GM19452 (cell line): ENCODE measurements at regions not wholly inside any gene's neighbourhood (a gene's known extent, or its start where the extent isn't known, plus 50 kb on each side); places are given as distances from the start of the nearest gene placed in this dataset.
A peak's percentile ranks its signal among the peaks of the same experiment; 100 is the strongest.

ENCODE experiments used
- ATAC-seq: cut with Tn5 transposase; IDR thresholded peaks from one replicate; pipeline ENCODE4 v1.9.1; 2021; ENCODE audit not compliant: unreplicated experiment

- no peak for ATAC-seq
These were observed 834.0 kb upstream of the PCDH9 start for GRCh38 chr13:68064001-68064770.

- ATAC-seq = no peak
These were observed 833.0 kb upstream of the PCDH9 start for GRCh38 chr13:68063181-68063580.

- ATAC-seq = no peak
These were observed 827.7 kb upstream of the PCDH9 start for GRCh38 chr13:68057836-68058235.

- no peak for ATAC-seq
These were observed 826.9 kb upstream of the PCDH9 start for GRCh38 chr13:68056816-68057710.

DNA sequence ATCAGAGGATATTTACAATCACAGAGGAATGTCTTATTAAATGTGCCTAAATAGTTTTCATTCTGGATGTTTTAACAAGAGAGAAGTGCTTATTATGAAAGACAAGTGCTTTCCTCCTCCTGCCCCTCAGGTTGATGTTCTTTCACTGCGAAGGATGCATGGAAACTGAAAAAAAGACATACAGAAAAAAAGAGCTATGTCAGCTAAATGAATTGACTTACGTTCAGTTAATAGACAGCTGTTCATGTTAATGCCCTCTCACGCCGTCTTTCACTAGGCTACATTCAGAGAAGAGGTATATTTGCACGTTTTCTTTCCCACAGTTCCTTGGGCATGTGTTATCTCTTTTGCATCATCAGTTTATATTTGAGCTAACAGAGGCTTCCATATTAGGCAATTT is 821.8 kb upstream of the PCDH9 start:
- no peak for ATAC-seq

- ATAC-seq = no peak
These were observed 820.6 kb upstream of the PCDH9 start for GRCh38 chr13:68050761-68051160.

DNA sequence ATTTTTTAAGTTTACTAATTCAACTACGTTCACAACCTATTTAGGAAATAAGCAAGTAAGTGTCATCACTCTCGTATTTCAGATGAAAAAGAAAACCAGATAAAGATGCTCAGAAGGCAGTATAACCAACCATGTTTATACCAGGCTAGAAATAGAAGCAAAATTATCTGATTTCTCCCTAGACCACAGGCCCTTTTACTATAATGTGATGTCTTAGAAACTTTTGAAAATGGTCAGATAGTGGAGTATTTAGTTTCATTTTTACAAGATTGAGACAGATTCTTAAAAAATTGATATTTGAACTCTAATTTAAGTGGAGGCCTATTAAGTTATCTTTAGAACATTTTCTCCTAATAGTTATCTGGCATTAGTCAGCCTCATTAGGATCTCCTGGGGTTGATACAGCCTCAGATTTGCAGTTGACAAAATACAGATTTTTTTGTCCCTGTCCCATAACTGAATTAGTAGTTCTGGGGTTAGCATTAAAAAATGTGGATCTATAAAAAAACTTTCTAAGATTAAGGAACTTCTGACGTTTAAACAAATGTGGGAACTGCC is 818.7 kb upstream of the PCDH9 start:
- no peak for ATAC-seq

DNA sequence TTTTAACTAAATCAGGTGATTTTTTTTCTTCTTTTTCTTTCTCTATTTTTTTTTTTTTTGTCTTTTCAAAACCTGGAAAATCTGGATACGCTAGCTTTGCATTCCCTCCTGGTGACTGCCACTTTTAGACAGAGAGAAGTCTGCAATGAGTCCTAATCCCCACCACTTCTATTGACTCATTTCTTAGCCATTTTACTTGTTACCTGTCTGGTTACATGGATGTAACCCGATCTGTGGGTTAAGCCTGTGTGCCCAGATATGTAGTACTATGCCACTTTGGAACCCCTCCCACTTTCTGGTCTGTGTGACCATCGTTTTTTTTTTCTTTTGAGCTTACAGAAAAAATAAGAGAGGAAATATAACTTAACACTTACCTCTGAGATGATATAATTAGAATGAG is 817.8 kb upstream of the PCDH9 start:
- no peak for ATAC-seq

DNA sequence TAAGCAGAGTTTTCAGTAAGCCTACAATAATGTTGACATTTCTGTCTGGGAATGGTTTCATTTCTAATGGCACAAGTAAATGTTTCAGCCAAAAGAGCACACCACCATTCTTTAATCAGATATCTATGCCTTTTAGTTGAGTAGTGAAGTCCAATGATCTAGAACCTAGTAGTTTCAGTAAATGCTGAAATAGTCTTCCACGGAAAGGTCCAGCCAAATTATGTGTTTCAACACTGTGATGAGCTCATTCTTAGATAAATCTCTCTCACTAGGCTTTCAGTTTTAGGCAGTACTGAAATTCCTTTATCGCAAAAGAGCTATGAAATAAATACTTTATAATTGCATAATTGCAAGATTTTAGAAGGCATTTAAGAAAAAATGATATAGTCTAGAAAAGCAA is 816.8 kb upstream of the PCDH9 start:
- ATAC-seq = no peak

DNA sequence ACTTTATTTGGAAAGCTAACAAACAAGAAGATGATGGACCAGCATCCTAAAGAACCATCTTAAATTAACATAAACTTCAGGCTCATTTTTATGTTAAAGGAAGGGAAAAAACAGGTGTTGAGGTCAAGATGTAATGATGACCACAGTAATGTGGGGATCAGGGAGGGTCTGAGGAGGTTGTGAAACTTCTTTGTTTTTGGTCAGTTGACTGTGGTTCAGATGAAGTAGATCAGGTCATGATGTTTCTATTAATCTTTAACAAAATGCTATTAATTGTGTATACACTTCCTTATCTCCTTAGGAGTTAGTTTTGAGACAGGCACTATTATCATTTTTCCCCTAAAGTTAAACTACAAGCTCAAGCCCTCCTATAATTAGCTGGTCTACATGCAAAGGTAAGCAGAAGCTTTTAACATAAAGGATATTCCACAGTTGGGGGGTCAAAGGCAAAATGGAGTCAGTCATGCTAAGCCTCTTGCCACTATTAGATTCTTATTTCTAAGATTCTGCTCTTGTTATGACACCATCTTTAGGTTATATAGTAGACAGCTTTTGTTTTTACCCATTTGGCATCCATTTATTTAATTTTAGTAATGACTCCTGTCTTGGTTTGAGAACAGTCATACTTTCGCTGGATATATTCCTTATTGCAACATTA is 800.1 kb upstream of the PCDH9 start:
- peak; percentile 79 for ATAC-seq

DNA sequence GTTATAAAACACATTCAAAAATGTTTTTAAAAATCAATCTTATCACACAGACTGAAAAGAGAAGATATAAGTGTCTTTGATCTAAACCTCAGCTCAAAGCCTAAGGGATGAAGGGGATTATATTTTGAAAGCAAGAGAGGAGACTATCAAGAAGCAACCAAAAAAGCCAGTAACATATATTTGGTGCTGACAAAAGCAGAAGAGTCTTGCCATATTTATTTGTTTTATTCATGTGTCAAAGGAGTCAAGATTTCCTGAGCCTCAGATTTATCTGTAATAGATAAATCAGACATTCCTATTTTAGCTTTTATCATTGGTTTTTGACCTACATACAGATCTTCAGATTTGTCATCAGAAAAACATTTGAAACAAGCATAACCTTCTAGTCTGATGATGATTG is 798.6 kb upstream of the PCDH9 start:
- ATAC-seq = no peak

GRCh38 chr13:68027306-68027705 is 797.2 kb upstream of the PCDH9 start:
- no peak for ATAC-seq

DNA sequence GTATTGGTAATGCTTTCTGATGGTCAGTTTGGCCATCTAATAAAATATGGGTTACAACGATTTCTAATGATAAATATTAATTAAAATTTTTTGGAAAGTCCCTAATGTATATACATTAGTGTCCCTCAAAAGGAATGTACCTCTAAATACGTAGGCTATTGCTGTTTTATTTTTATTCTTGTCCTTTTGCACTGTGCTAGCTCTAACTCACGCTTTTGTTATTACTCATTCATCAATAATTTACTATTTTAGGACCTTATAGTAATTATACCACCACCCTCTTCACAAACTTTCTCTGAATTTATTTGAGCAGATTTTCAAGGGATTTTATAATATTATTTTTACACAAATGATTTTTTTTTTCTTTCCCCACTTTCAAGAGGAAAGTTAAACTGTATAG is 795.9 kb upstream of the PCDH9 start:
- ATAC-seq = peak; percentile 38

- ATAC-seq = no peak
These were observed 795.5 kb upstream of the PCDH9 start for GRCh38 chr13:68025604-68026003.

GRCh38 chr13:68023838-68024581 is 793.9 kb upstream of the PCDH9 start:
- ATAC-seq = no peak

DNA sequence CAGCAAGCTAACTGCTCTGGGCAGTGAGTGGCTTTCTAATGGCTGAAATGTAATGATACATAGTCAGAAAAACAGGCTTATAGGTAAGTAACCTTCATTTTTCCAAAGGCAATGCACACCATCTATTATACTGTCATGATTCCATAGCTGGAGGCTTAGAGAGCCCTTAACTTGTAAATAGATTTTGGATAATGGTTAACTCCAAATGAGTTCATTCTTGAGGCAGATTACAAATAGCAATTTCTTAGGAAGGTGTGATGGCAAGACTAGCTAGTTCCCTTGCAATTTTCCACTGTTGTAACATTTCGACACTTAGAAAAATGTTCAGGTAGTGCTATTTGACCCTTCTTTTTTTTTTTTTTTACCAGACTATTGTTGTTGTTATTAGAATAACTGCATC is 789.8 kb upstream of the PCDH9 start:
- ATAC-seq = no peak

DNA sequence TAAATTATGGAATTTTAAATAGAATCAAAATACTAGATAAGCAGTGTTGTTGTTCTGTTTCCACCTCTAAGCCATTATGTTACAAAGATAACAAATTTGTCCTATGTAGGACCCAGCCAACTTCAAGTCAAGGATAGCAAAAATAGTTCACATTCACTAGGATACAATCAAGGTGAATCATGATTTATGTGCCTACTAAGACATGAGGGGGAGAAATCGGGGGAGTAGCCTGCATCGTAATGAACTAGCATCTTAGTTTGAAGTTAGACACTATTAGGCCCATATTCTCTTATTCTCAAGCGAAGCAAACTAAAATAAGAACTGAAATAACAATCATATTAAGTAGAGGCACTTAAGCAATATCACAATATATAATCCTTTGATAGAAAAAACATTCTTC is 779.4 kb upstream of the PCDH9 start:
- ATAC-seq = no peak

DNA sequence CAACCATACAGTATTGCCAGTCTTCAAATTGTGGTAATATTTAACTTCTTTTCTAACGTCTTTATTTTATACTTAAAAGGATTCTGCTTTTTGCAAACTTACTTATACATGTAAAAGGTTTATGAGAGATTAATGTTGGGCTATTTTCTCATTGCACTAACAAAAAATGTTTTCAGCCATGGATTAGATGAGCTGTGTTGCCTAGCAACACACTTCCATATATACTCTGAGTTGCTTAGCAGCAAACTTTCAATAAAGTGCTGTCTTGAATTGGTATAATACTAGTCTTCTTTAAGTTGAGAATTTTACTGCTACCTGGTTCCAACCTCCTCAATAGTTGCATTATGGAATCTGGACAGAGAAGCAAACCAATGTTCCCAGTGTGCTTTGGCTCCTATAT is 777.4 kb upstream of the PCDH9 start:
- no peak for ATAC-seq

GRCh38 chr13:67996101-67996500 is 766.0 kb upstream of the PCDH9 start:
- no peak for ATAC-seq

- ATAC-seq = no peak
These were observed 760.7 kb upstream of the PCDH9 start for GRCh38 chr13:67990868-67991267.

DNA sequence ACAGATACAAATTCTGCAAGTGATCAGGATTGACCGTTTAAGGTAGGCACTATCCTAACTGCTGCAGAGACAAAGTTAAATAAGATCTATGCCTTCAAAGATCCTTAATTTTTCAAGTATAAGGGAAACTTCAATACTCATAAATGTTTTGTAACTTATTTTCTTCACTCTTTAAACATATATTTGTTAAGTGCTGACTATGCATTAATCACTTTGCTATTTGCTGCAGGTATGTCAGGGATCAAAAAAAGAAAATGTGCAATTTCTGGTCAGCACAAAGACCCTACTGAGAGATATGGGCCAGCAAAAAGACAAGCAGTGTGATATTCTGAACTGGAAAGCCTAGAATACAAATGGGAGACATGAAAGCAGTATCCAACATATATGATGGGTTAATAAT is 756.1 kb upstream of the PCDH9 start:
- no peak for ATAC-seq
